GM19240 (cell line): ENCODE measurements at regions not wholly inside any gene's neighbourhood (a gene's known extent, or its start where the extent isn't known, plus 50 kb on each side); places are given as distances from the start of the nearest gene placed in this dataset.
"Not testable (repeated sequence)": the region's sequence is repeated elsewhere in the genome, so short reads cannot be mapped to it uniquely, and the experiment has no call there.

Experiments
- DNase-seq: peaks from one replicate; pipeline ENCODE4 v3.0.0; 2011; ENCODE audit warnings: low spot score; ENCODE audit not compliant: insufficient read length

- DNase-seq = no peak
These were observed 224.5 kb upstream of the TAPT1 start for GRCh38 chr4:16450724-16451123.

- DNase-seq = no peak
These were observed 223.8 kb upstream of the TAPT1 start for GRCh38 chr4:16450031-16450430.

- no peak for DNase-seq
These were observed 223.1 kb upstream of the TAPT1 start for GRCh38 chr4:16449406-16449805.

- no peak for DNase-seq
These were observed 222.1 kb upstream of the TAPT1 start for GRCh38 chr4:16448241-16448840.

GRCh38 chr4:16443504-16444088 is 217.3 kb upstream of the TAPT1 start:
- DNase-seq = peak; percentile 8

GRCh38 chr4:16442296-16442695 is 216.0 kb upstream of the TAPT1 start:
- no peak for DNase-seq

GRCh38 chr4:16439768-16440167 is 213.5 kb upstream of the TAPT1 start:
- no peak for DNase-seq

GRCh38 chr4:16438986-16439385 is 212.7 kb upstream of the TAPT1 start:
- no peak for DNase-seq

- DNase-seq = no peak
These were observed 211.6 kb upstream of the TAPT1 start for GRCh38 chr4:16437836-16438235.

GRCh38 chr4:16431866-16432265 is 205.6 kb upstream of the TAPT1 start:
- no peak for DNase-seq

- DNase-seq = no peak
These were observed 192.5 kb upstream of the TAPT1 start for GRCh38 chr4:16418814-16419213.

GRCh38 chr4:16417198-16417597 is 190.9 kb upstream of the TAPT1 start:
- DNase-seq = no peak

GRCh38 chr4:16416601-16417000 is 190.3 kb upstream of the TAPT1 start:
- no peak for DNase-seq

GRCh38 chr4:16415751-16416150 is 189.5 kb upstream of the TAPT1 start:
- no peak for DNase-seq

GRCh38 chr4:16413814-16414555 is 187.7 kb upstream of the TAPT1 start:
- DNase-seq = no peak

GRCh38 chr4:16411501-16412085 is 185.3 kb upstream of the TAPT1 start:
- DNase-seq = no peak

- DNase-seq = not testable (repeated sequence)
These were observed 166.9 kb upstream of the TAPT1 start for GRCh38 chr4:16393216-16393615.

GRCh38 chr4:16391196-16391595 is 164.9 kb upstream of the TAPT1 start:
- no peak for DNase-seq

- DNase-seq = no peak
These were observed 161.2 kb upstream of the TAPT1 start for GRCh38 chr4:16387448-16387847.

GRCh38 chr4:16386711-16387320 is 160.5 kb upstream of the TAPT1 start:
- DNase-seq = no peak

GRCh38 chr4:16384576-16384975 is 158.3 kb upstream of the TAPT1 start:
- DNase-seq = no peak

- DNase-seq = no peak
These were observed 156.3 kb upstream of the TAPT1 start for GRCh38 chr4:16382571-16382970.
